Panc1 (cell line): ENCODE measurements at regions not wholly inside any gene's neighbourhood (a gene's known extent, or its start where the extent isn't known, plus 50 kb on each side); places are given as distances from the start of the nearest gene placed in this dataset.

Experiments
- ATAC-seq: fragments of 200-7000 bp; cut with Tn5 transposase; 2 replicates; pipeline ENCODE4 v1.9.1; 2020; ENCODE audit warnings: mild to moderate bottlenecking, moderate library complexity
- BruUV-seq: library from RNA; stranded (reverse); fragments of 400-500 nt; replicated peaks from 2 replicates; lab custom pipeline; 2021; lab: Mats Ljungman, UMichigan
- CTCF ChIA-PET: fragments of 300-600 bp; sonication (Branson Sonifier 250); formaldehyde crosslinking; loops from one replicate; lab custom pipeline; 2022; ENCODE audit warnings: antibody characterized with exemption; lab: Charles Lee
- POLR2A ChIA-PET: fragments of 300-600 bp; sonication (Branson Sonifier 250); formaldehyde crosslinking; loops from one replicate; lab custom pipeline; 2022; ENCODE audit warnings: antibody characterized with exemption; lab: Charles Lee
- DNase-seq: peaks from one replicate; pipeline ENCODE4 v3.0.0-alpha.2; 2010; ENCODE audit warnings: low read depth, low spot score
- H3K27ac ChIP-seq: 2 replicates; pipeline ENCODE4 v1.5.1; 2011; ENCODE audit warnings: mild to moderate bottlenecking, low read length, inconsistent platforms
- H3K27me3 ChIP-seq: fragments of 200-500 bp; sonication (Bioruptor generic); 2 replicates; pipeline ENCODE4 v1.6.0; 2014; ENCODE audit warnings: low read length, inconsistent platforms; ENCODE audit not compliant: control insufficient read depth, insufficient read depth
- H3K36me3 ChIP-seq: fragments of 200-500 bp; sonication (Bioruptor generic); 2 replicates; pipeline ENCODE4 v1.5.1; 2014; ENCODE audit warnings: inconsistent platforms, mild to moderate bottlenecking, low read length, moderate library complexity; ENCODE audit not compliant: control insufficient read depth, insufficient read depth
- H3K4me1 ChIP-seq: 2 replicates; pipeline ENCODE4 v1.5.1; 2011; ENCODE audit warnings: inconsistent platforms, mild to moderate bottlenecking, low read length, moderate library complexity; ENCODE audit not compliant: control insufficient read depth, insufficient read depth
- H3K4me3 ChIP-seq, 2 experiments: 2 replicates each; pipeline ENCODE4 v1.5.1; 2011 to 2012; ENCODE audit warnings: low read depth in 2 of 2, low read length in 2 of 2, mild to moderate bottlenecking in 2 of 2, inconsistent platforms in 1 of 2, moderate library complexity in 1 of 2
- H3K9me3 ChIP-seq: fragments of 200-500 bp; sonication (Bioruptor generic); 2 replicates; pipeline ENCODE4 v1.5.1; 2014; ENCODE audit warnings: low read depth, mild to moderate bottlenecking, inconsistent platforms, low read length, moderate library complexity; ENCODE audit not compliant: control insufficient read depth, insufficient read depth
- POLR2AphosphoS5 ChIP-seq: IDR thresholded peaks from 2 replicates; pipeline ENCODE4 v1.6.1; 2012; ENCODE audit warnings: mild to moderate bottlenecking, low read depth, low read length, moderate library complexity
- SIN3A ChIP-seq: IDR thresholded peaks from 2 replicates; pipeline ENCODE4 v1.6.1; 2012; ENCODE audit warnings: low read depth, mild to moderate bottlenecking, low read length, moderate library complexity, borderline replicate concordance; ENCODE audit not compliant: insufficient read depth
- TCF7L2 ChIP-seq: IDR thresholded peaks from 2 replicates; pipeline ENCODE4 v1.6.1; 2011; ENCODE audit warnings: mild to moderate bottlenecking, low read depth, low read length, inconsistent platforms
- in situ Hi-C: cut with HindIII; loops from 2 replicates; pipeline ENCODE4 v1.10.0; 2016; ENCODE audit warnings: low sequenced_read_pairs, low pct_unique_long_range_greater_than_20kb
- intact Hi-C: fragments of 100-400 bp; cut with micrococcal nuclease; formaldehyde crosslinking; loops from one replicate; pipeline ENCODE4 v1.10.0; 2022; ENCODE audit not compliant: unreplicated experiment
- TF ChIP-seq, protein P1 (sequence below): fragments of 450-650 bp; IDR thresholded peaks from 2 replicates; pipeline ENCODE4 v1.5.1; 2017; ENCODE audit warnings: mild to moderate bottlenecking
- TF ChIP-seq, protein P2 (sequence below), 2 experiments: IDR thresholded peaks; 2 replicates each; pipeline ENCODE4 v1.6.1; 2011 to 2012; ENCODE audit warnings: low read depth in 2 of 2, control low read depth in 1 of 2, low read length in 1 of 2, mild to moderate bottlenecking in 1 of 2, moderate library complexity in 1 of 2; ENCODE audit not compliant: insufficient read depth in 1 of 2

DNA sequence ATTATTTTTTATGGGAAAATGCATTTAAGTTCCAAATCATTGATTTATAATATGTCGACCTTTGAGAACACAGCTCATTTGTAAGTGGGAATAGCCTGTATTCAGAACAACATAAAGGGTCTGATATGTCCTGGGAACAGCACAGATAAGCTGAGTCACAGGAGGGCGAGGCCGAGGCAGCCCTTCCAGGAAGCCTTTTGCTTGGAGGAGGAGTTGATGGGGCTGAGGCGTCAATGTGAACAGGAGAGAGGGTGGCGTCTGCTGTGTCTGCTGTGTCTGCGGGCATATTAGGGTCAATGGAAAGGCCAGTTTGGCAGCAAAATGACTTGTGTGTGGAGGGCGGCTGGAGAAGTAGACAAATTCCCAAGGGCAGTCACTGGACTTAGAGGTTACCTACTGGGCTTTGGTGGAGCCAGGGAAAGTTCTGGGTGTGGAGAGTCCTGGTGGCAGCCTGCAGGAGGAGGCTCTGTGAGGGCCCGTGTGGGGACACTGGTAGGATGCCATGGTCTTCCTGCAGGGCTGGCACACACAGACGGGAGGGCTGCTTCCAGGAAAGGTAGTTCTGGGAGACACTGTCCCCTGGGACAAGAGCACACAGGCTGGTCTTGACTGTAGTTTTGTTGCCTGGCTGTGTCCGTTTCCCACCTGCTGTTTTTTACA lies 128.1 kb downstream of the GLI2 start:
- POLR2A ChIA-PET: no interaction called here

DNA sequence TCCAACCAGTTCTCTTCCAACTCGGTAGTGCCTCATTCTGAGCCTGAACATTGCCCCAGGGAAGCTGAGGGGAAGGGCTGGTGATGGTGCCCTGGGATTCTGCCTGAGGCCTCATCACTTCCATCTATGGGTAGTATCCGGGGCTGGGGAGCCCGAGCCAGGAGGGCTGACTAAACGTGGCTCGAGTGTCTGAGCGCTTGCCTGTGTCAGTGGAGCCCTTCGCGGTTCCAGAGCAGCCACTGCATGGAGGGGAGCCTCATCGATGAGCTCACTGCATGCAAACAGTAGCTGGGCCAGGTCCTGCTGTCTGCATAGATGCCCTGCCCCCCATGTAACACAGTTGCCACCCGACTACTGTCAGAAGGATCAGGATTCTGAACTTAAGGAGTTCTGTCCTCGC lies 129.3 kb downstream of the GLI2 start:
- no peaks in the 10 kb centered on the region for H3K36me3 ChIP-seq
- no peak for TF ChIP-seq POLR2AphosphoS5
- TF ChIP-seq, protein P1, sequence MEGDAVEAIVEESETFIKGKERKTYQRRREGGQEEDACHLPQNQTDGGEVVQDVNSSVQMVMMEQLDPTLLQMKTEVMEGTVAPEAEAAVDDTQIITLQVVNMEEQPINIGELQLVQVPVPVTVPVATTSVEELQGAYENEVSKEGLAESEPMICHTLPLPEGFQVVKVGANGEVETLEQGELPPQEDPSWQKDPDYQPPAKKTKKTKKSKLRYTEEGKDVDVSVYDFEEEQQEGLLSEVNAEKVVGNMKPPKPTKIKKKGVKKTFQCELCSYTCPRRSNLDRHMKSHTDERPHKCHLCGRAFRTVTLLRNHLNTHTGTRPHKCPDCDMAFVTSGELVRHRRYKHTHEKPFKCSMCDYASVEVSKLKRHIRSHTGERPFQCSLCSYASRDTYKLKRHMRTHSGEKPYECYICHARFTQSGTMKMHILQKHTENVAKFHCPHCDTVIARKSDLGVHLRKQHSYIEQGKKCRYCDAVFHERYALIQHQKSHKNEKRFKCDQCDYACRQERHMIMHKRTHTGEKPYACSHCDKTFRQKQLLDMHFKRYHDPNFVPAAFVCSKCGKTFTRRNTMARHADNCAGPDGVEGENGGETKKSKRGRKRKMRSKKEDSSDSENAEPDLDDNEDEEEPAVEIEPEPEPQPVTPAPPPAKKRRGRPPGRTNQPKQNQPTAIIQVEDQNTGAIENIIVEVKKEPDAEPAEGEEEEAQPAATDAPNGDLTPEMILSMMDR: no peak
- no peak for TF ChIP-seq SIN3A
- no peak for TF ChIP-seq TCF7L2
- TF ChIP-seq, protein P2, sequence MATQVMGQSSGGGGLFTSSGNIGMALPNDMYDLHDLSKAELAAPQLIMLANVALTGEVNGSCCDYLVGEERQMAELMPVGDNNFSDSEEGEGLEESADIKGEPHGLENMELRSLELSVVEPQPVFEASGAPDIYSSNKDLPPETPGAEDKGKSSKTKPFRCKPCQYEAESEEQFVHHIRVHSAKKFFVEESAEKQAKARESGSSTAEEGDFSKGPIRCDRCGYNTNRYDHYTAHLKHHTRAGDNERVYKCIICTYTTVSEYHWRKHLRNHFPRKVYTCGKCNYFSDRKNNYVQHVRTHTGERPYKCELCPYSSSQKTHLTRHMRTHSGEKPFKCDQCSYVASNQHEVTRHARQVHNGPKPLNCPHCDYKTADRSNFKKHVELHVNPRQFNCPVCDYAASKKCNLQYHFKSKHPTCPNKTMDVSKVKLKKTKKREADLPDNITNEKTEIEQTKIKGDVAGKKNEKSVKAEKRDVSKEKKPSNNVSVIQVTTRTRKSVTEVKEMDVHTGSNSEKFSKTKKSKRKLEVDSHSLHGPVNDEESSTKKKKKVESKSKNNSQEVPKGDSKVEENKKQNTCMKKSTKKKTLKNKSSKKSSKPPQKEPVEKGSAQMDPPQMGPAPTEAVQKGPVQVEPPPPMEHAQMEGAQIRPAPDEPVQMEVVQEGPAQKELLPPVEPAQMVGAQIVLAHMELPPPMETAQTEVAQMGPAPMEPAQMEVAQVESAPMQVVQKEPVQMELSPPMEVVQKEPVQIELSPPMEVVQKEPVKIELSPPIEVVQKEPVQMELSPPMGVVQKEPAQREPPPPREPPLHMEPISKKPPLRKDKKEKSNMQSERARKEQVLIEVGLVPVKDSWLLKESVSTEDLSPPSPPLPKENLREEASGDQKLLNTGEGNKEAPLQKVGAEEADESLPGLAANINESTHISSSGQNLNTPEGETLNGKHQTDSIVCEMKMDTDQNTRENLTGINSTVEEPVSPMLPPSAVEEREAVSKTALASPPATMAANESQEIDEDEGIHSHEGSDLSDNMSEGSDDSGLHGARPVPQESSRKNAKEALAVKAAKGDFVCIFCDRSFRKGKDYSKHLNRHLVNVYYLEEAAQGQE (IDR thresholded peaks at IDR 0.05; ENCODE audit: insufficient read depth in 1 of 2, low read depth in 2 of 2, low read length in 1 of 2): no peak
- BruUV-seq: no TSS peak
- intact Hi-C loops: no loop called here
- H3K4me3 ChIP-seq: no peak overlapping the region
- no peaks in the 10 kb centered on the region for H3K4me1 ChIP-seq
- CTCF ChIA-PET: no interaction called here
- H3K27ac ChIP-seq: no peak overlapping the region
- ATAC-seq: no peak
- in situ Hi-C loops: no loop called here
- no peak for DNase-seq
- H3K9me3 ChIP-seq: no peaks in the 10 kb centered on the region
- H3K27me3 ChIP-seq: no peaks in the 10 kb centered on the region
- POLR2A ChIA-PET: no interaction called here

More for the DNA sequence above, 128.1 kb downstream of the GLI2 start:
- Histone ChIP-seq H3K4me1 (no peaks in the 10 kb centered on the region), H3K27me3 (no peaks in the 10 kb centered on the region), H3K27ac (no peak overlapping the region), H3K9me3 (no peaks in the 10 kb centered on the region), H3K36me3 (no peaks in the 10 kb centered on the region), H3K4me3 (no peak overlapping the region)
- intact Hi-C loops (no loop called here), in situ Hi-C loops (no loop called here)
- ATAC-seq: no peak
- TF ChIP-seq POLR2AphosphoS5 (no peak), TCF7L2 (no peak), SIN3A (no peak)
- TF ChIP-seq, protein P2 (IDR thresholded peaks at IDR 0.05; ENCODE audit: insufficient read depth in 1 of 2, low read depth in 2 of 2, low read length in 1 of 2): no peak
- TF ChIP-seq, protein P1: no peak
- DNase-seq: no peak
- CTCF ChIA-PET: no interaction called here
- BruUV-seq: no TSS peak
